GM21528 (cell line): ENCODE measurements at regions not wholly inside any gene's neighbourhood (a gene's known extent, or its start where the extent isn't known, plus 50 kb on each side); places are given as distances from the start of the nearest gene placed in this dataset.

Source experiments
- ATAC-seq: cut with Tn5 transposase; IDR thresholded peaks from one replicate; pipeline ENCODE4 v1.9.1; 2021; ENCODE audit warnings: mild to moderate bottlenecking, moderate library complexity; ENCODE audit not compliant: unreplicated experiment, low FRiP score

GRCh38 chr3:187821616-187822317 lies 76.5 kb upstream of the BCL6 start:
- ATAC-seq, result no peak

GRCh38 chr3:187822402-187822801 lies 77.1 kb upstream of the BCL6 start:
- ATAC-seq, result no peak

GRCh38 chr3:187823746-187824145 lies 78.5 kb upstream of the BCL6 start:
- ATAC-seq, result no peak

- no peak for ATAC-seq
These were observed 82.5 kb upstream of the BCL6 start for GRCh38 chr3:187827723-187828122.

GRCh38 chr3:187828579-187829452 lies 83.5 kb upstream of the BCL6 start:
- ATAC-seq, result peak; percentile 74

- ATAC-seq, result no peak
These were observed 84.9 kb upstream of the BCL6 start for GRCh38 chr3:187830181-187830580.

- ATAC-seq, result no peak
These were observed 86.1 kb upstream of the BCL6 start for GRCh38 chr3:187831125-187832051.

GRCh38 chr3:187832202-187832601 lies 86.9 kb upstream of the BCL6 start:
- ATAC-seq, result no peak

- ATAC-seq, result no peak
These were observed 88.1 kb upstream of the BCL6 start for GRCh38 chr3:187833375-187833774.

- no peak for ATAC-seq
These were observed 88.7 kb upstream of the BCL6 start for GRCh38 chr3:187833799-187834578.

GRCh38 chr3:187836823-187837770 lies 91.8 kb upstream of the BCL6 start:
- ATAC-seq, result no peak

- no peak for ATAC-seq
These were observed 92.8 kb upstream of the BCL6 start for GRCh38 chr3:187838016-187838540.

GRCh38 chr3:187839422-187839821 lies 94.2 kb upstream of the BCL6 start:
- no peak for ATAC-seq

GRCh38 chr3:187840856-187841255 lies 95.6 kb upstream of the BCL6 start:
- ATAC-seq, result no peak

GRCh38 chr3:187841560-187841959 lies 96.3 kb upstream of the BCL6 start:
- no peak for ATAC-seq

- ATAC-seq, result no peak
These were observed 98.4 kb upstream of the BCL6 start for GRCh38 chr3:187843654-187844053.

- no peak for ATAC-seq
These were observed 99.4 kb upstream of the BCL6 start for GRCh38 chr3:187844708-187845107.

- no peak for ATAC-seq
These were observed 100.6 kb upstream of the BCL6 start for GRCh38 chr3:187845826-187846225.

GRCh38 chr3:187848401-187848800 lies 103.1 kb upstream of the BCL6 start:
- ATAC-seq, result no peak
